Aorta (tissue), 5 donors: ENCODE measurements at regions not wholly inside any gene's neighbourhood (a gene's known extent, or its start where the extent isn't known, plus 50 kb on each side); places are given as distances from the start of the nearest gene placed in this dataset.

Experiments
- ATAC-seq: fragments of 200-7000 bp; cut with Tn5 transposase; one replicate; pipeline ENCODE4 v1.9.1; 2022; ENCODE audit warnings: moderate library complexity; ENCODE audit not compliant: low FRiP score
- DNase-seq, 2 donors: peaks; one replicate each; pipeline ENCODE4 v3.0.0-alpha.2; 2020
- H3K27ac ChIP-seq, 2 donors: one replicate each; pipeline ENCODE4 v1.5.1; 2013; ENCODE audit warnings: low read length in 2 of 2, mild to moderate bottlenecking in 2 of 2, moderate library complexity in 2 of 2, control low read depth in 1 of 2, inconsistent platforms in 1 of 2, low read depth in 1 of 2
- H3K27me3 ChIP-seq, 2 donors: one replicate each; pipeline ENCODE4 v1.6.1; 2013; ENCODE audit warnings: control low read depth in 1 of 2, low read length in 1 of 2, mild to moderate bottlenecking in 1 of 2, moderate library complexity in 1 of 2; ENCODE audit not compliant: insufficient read depth in 2 of 2, control insufficient read depth in 1 of 2
- H3K36me3 ChIP-seq, 2 donors: one replicate each; pipeline ENCODE4 v1.6.1; 2013; ENCODE audit warnings: control low read depth in 1 of 2, low read length in 1 of 2, mild to moderate bottlenecking in 1 of 2; ENCODE audit not compliant: insufficient read depth in 2 of 2, control insufficient read depth in 1 of 2
- H3K4me1 ChIP-seq, 2 donors: one replicate each; pipeline ENCODE4 v1.6.1; 2013; ENCODE audit warnings: low read length in 2 of 2, control low read depth in 1 of 2, mild to moderate bottlenecking in 1 of 2, moderate library complexity in 1 of 2; ENCODE audit not compliant: insufficient read depth in 2 of 2, control insufficient read depth in 1 of 2
- H3K4me3 ChIP-seq, 2 donors: one replicate each; pipeline ENCODE4 v1.5.1; 2013; ENCODE audit warnings: low read length in 2 of 2, control low read depth in 1 of 2, mild to moderate bottlenecking in 1 of 2
- H3K9me3 ChIP-seq: one replicate; pipeline ENCODE4 v1.6.1; 2013; ENCODE audit warnings: mild to moderate bottlenecking, low read length; ENCODE audit not compliant: control insufficient read depth
- WGBS, 2 donors: extraction: QIAGEN DNeasy Blood & Tissue Kit; methylation state at CpG; one replicate each; pipeline ENCODE4 v1.1.7; 2013; 5-methylcytosine and 5-hydroxymethylcytosine counted together
- intact Hi-C, 2 donors: fragments of 100-400 bp; cut with DNase I; formaldehyde crosslinking; loops; one replicate each; pipeline versions ENCODE4 v1.14.2 to v1.15.0; 2022
- donor health status: healthy with polysubstance abuse.
- donor health status: Bipolar disorder and iron deficiency.
- donor health status: DM: no; HTN: no; CAD: no.
- donor health status: DM: no; HTN: no; CAD: no.
- donor health status: DM: yes; HTN: yes; CAD: no.

- ATAC-seq (no peak), DNase-seq (peak; percentile 42 to 62)
- H3K4me3 ChIP-seq: no peak overlapping the region
- H3K4me1 ChIP-seq: no peaks in the 10 kb centered on the region
- H3K27ac ChIP-seq: no peak overlapping the region
- no peaks in the 10 kb centered on the region for H3K9me3 ChIP-seq
- no peaks in the 10 kb centered on the region for H3K36me3 ChIP-seq
- no peaks in the 10 kb centered on the region for H3K27me3 ChIP-seq
- intact Hi-C loops: no loop called here
- 81% methylated on average over 19 to 20 of the region's 20 CpGs for WGBS, 2 donors
Measured at GRCh38 chr4:1574601-1575417, 109.3 kb downstream of the FAM53A start.

DNA sequence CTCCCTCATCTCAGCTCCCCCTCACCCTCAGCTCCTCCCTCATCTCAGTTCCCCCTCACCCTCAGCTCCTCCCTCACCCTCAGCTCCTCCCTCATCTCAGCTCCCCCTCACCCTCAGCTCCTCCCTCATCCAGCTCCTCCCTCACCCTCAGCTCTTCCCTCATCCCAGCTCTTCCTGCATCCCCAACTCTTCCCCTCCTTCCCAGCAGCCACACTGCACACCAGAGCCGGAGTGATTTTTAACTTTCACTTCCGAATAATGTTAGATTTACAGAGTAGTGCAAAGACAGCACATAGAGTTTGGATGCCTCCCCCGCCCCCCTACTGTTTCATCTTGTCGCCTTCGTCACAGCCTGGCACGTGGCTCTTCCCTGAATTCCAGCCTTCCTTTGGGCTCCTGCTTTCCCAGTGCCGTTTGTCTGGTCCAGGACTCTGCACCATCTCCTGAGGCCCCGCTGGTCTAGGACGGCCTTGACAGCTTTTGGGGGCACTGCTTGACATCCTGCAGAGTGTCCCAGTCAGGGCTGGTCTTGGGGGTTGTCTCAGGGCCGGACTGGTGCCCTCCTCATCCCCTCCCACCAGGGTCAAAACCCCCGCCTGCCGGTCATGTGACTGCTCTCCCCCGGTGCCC is 110.2 kb downstream of the FAM53A start:
- H3K4me3 ChIP-seq: no peak overlapping the region
- intact Hi-C loops: no loop called here
- no peaks in the 10 kb centered on the region for H3K9me3 ChIP-seq
- ATAC-seq: no peak
- DNase-seq: peak; percentile 12 to 32
- 61 to 64% methylated on average over 13 of the region's 13 CpGs for WGBS, 2 donors
- no peak overlapping the region for H3K27ac ChIP-seq
- H3K36me3 ChIP-seq: no peaks in the 10 kb centered on the region
- H3K4me1 ChIP-seq: no peaks in the 10 kb centered on the region
- H3K27me3 ChIP-seq: no peaks in the 10 kb centered on the region

DNA sequence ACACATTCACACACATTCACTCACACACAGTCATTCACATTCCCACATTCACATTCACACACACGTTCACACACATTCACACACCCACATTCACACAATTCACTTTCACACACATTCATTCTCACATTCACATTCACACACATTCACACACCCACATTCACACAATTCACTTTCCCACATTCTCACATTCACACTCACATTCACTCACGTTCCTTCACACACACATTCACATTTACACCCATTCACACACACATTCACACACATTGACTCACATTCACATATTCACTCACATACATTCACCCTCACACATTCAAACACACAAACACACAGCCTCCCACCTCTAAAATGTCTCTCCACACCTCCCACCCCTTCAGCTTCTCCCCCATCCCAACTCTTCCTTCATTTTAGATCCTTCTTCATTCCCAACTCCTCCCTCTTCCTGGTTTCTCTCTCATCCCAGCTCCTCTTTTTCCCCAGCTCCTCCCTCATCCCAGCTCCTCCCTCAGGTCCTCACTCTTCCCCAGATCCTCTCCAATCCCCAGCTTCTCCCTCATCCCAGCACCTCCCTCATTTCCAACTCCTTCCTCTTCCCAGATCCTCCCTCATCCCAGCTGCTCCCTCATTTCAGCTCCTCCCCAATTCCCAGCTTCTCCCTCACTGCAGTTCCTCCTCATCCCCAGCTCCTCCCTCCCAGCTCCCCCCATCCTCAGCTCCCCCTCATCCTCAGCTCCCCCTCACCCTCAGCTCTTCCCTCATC is 111.0 kb downstream of the FAM53A start:
- no peak for ATAC-seq
- no peak overlapping the region for H3K4me3 ChIP-seq
- peak; percentile 8 to 12 for DNase-seq
- no peaks in the 10 kb centered on the region for H3K27me3 ChIP-seq
- no peaks in the 10 kb centered on the region for H3K4me1 ChIP-seq
- no peaks in the 10 kb centered on the region for H3K36me3 ChIP-seq
- H3K9me3 ChIP-seq: no peaks in the 10 kb centered on the region
- intact Hi-C loops: no loop called here
- WGBS, 2 donors: 70 to 73% methylated on average over 2 of the region's 2 CpGs
- no peak overlapping the region for H3K27ac ChIP-seq

DNA sequence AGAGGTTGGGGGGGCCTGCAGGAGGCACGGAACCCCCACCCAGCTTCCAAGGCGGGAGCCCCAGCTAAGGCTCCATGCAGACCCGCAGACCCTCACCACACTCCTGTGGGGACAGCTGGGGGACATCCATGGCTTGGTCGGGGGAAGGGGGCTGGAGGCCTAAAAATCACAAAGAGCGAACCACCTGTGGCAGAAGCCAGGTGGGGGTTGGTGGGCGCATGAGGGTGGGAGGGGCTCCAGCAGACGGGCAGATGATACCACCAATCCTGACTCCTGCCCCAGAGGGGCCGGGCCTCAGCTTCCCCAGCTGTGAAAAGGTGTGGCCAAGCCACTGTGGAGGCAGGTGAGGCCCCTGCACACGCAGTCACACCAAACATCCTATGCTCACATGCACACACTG is 111.6 kb downstream of the FAM53A start:
- no peaks in the 10 kb centered on the region for H3K9me3 ChIP-seq
- no peaks in the 10 kb centered on the region for H3K36me3 ChIP-seq
- no peak overlapping the region for H3K4me3 ChIP-seq
- WGBS, 2 donors: 51 to 57% methylated on average over 9 of the region's 9 CpGs
- no peaks in the 10 kb centered on the region for H3K27me3 ChIP-seq
- intact Hi-C loops: no loop called here
- ATAC-seq (no peak), DNase-seq (peak; percentile 29 to 68)
- no peaks in the 10 kb centered on the region for H3K4me1 ChIP-seq
- no peak overlapping the region for H3K27ac ChIP-seq

- Histone ChIP-seq H3K27me3 (no peaks in the 10 kb centered on the region), H3K4me1 (no peaks in the 10 kb centered on the region), H3K9me3 (no peaks in the 10 kb centered on the region), H3K4me3 (no peak overlapping the region), H3K27ac (no peak overlapping the region), H3K36me3 (no peaks in the 10 kb centered on the region)
- ATAC-seq (no peak), DNase-seq (peak; percentile 33 to 67)
- intact Hi-C loops: no loop called here
- WGBS, 2 donors: 69 to 71% methylated on average over 10 of the region's 10 CpGs
Measured at GRCh38 chr4:1572010-1572385, 112.1 kb downstream of the FAM53A start.

DNA sequence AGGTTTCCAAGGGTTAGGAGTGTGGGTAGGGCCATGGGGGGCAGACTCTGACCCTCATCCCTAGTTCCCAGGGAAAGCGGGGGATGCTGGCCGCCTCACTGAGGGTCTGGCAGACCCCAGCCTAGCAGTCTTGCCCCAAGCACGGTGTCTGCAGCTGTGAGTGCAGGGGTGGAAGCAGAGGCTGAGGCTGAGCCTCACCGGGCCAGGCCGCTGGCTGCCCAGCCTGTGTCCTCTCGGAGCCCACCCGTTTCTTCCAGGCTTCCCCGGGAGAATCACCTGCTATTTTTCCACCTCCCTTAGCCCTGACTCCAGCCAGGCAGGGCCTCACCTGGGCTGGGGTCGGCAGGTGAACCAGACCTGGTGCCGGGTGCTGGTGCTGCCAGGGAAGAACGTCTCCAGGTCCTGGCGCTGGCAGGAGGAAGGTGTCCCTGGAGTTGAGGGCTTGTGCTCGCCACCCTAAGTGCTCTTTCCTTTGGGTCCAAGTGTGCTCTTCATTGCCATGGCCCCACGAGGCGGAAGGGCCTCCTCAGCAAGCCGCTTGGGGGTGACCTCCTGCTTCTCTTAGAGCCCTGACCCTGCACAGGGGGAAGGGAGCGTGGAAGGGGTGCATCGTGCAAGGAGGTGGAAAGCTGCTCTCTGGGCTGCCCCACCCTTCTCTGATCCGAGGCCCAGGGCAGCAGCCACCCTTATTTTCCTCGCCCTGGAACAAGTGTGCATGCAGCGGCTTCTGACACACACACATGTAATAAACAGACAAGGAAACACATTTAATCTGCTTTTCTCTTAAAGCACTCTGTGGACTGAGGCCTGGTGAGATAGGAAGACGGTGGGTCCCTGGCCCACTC is 112.7 kb downstream of the FAM53A start:
- intact Hi-C loops: no loop called here
- 78 to 82% methylated on average over 22 of the region's 22 CpGs for WGBS, 2 donors
- Histone ChIP-seq H3K4me1 (no peaks in the 10 kb centered on the region), H3K27me3 (no peaks in the 10 kb centered on the region), H3K4me3 (no peak overlapping the region), H3K36me3 (no peaks in the 10 kb centered on the region), H3K27ac (no peak overlapping the region), H3K9me3 (no peaks in the 10 kb centered on the region)
- ATAC-seq (no peak), DNase-seq (peak; percentile 36 to 43)

- no peaks in the 10 kb centered on the region for H3K36me3 ChIP-seq
Measured at GRCh38 chr4:1570291-1571164, 113.6 kb downstream of the FAM53A start.

More at GRCh38 chr4:1570291-1571164, 113.6 kb downstream of the FAM53A start:
- H3K27me3 ChIP-seq: no peaks in the 10 kb centered on the region
- H3K4me1 ChIP-seq: no peaks in the 10 kb centered on the region
- 82 to 86% methylated on average over 25 of the region's 25 CpGs for WGBS, 2 donors
- no peak overlapping the region for H3K27ac ChIP-seq
- intact Hi-C loops: no loop called here
- no peaks in the 10 kb centered on the region for H3K9me3 ChIP-seq
- no peak overlapping the region for H3K4me3 ChIP-seq
- ATAC-seq: no peak
- DNase-seq: peak; percentile 27 to 63
